GM23338 (cell line): ENCODE measurements at regions not wholly inside any gene's neighbourhood (a gene's known extent, or its start where the extent isn't known, plus 50 kb on each side); places are given as distances from the start of the nearest gene placed in this dataset.

Experiments used
- ATAC-seq: fragments of 200-7000 bp; cut with Tn5 transposase; 3 replicates; pipeline ENCODE4 v1.9.1; 2020
- DNase-seq: peaks from one replicate; pipeline ENCODE4 v3.0.0-alpha.2; 2015; ENCODE audit warnings: low spot score
- H2AFZ ChIP-seq: fragments of 200-600 bp; sonication (generic); 2 replicates; pipeline ENCODE4 v1.8.0; 2016; ENCODE audit warnings: antibody characterized with exemption, mild to moderate bottlenecking, moderate library complexity
- H3F3A ChIP-seq: fragments of 200-600 bp; sonication (generic); replicated peaks from 2 replicates; pipeline ENCODE4 v1.8.0; 2017; ENCODE audit warnings: antibody characterized with exemption, mixed run types, low read depth
- H3K27ac ChIP-seq: fragments of 200-600 bp; sonication (generic); 2 replicates; pipeline ENCODE4 v1.6.1; 2016; ENCODE audit warnings: low read depth
- H3K27me3 ChIP-seq: fragments of 200-600 bp; sonication (generic); 2 replicates; pipeline ENCODE4 v1.8.0; 2016; ENCODE audit warnings: mild to moderate bottlenecking, mixed run types, moderate library complexity; ENCODE audit not compliant: insufficient read depth
- H3K36me3 ChIP-seq: fragments of 200-600 bp; sonication (generic); 2 replicates; pipeline ENCODE4 v1.8.0; 2016; ENCODE audit warnings: mild to moderate bottlenecking; ENCODE audit not compliant: insufficient read depth
- H3K4me1 ChIP-seq: fragments of 200-600 bp; sonication (generic); 2 replicates; pipeline ENCODE4 v1.8.0; 2016; ENCODE audit warnings: mild to moderate bottlenecking, moderate library complexity; ENCODE audit not compliant: insufficient read depth
- H3K4me2 ChIP-seq: fragments of 200-600 bp; sonication (generic); 2 replicates; pipeline ENCODE4 v1.7.1; 2017; ENCODE audit warnings: mixed run types
- H3K4me3 ChIP-seq: fragments of 200-600 bp; sonication (generic); 2 replicates; pipeline ENCODE4 v1.6.1; 2016; ENCODE audit warnings: mixed run types
- H3K79me2 ChIP-seq: fragments of 200-600 bp; sonication (generic); replicated peaks from 2 replicates; pipeline ENCODE4 v1.8.0; 2017; ENCODE audit warnings: mild to moderate bottlenecking; ENCODE audit not compliant: insufficient read depth
- H3K9me2 ChIP-seq: fragments of 200-600 bp; sonication (generic); 2 replicates; pipeline ENCODE4 v1.8.0; 2017; ENCODE audit not compliant: insufficient read depth
- H4K20me1 ChIP-seq: fragments of 200-600 bp; sonication (generic); replicated peaks from 2 replicates; pipeline ENCODE4 v1.8.0; 2017; ENCODE audit warnings: mild to moderate bottlenecking; ENCODE audit not compliant: insufficient read depth
- H3K27ac Mint-ChIP-seq: 2 replicates; pipeline ENCODE4 v1.8.0; 2020; ENCODE audit warnings: inconsistent platforms, mild to moderate bottlenecking, moderate library complexity, mixed read lengths
- H3K27me3 Mint-ChIP-seq: 3 replicates; pipeline ENCODE4 v1.8.0; 2022; ENCODE audit warnings: low read depth, mild to moderate bottlenecking, moderate library complexity, mixed read lengths, inconsistent platforms; ENCODE audit not compliant: insufficient read depth, poor library complexity
- H3K36me3 Mint-ChIP-seq: 3 replicates; pipeline ENCODE4 v1.8.0; 2021; ENCODE audit warnings: low read depth, mild to moderate bottlenecking, inconsistent platforms, moderate library complexity, mixed read lengths
- H3K4me1 Mint-ChIP-seq: 3 replicates; pipeline ENCODE4 v1.8.0; 2020; ENCODE audit warnings: mild to moderate bottlenecking, inconsistent platforms, mixed read lengths
- H3K4me3 Mint-ChIP-seq: 3 replicates; pipeline ENCODE4 v1.8.0; 2021; ENCODE audit warnings: moderate library complexity, mild to moderate bottlenecking, inconsistent platforms, mixed read lengths
- H3K9me3 Mint-ChIP-seq: 3 replicates; pipeline ENCODE4 v1.8.0; 2020; ENCODE audit warnings: moderate library complexity, mild to moderate bottlenecking, inconsistent platforms, mixed read lengths
- EZH2 ChIP-seq: fragments of 200-600 bp; sonication (generic); IDR thresholded peaks from one replicate; pipeline ENCODE4 v1.8.0; 2017; ENCODE audit warnings: antibody characterized with exemption, mild to moderate bottlenecking, low read depth; ENCODE audit not compliant: unreplicated experiment
- EZH2phosphoT487 ChIP-seq: fragments of 200-600 bp; sonication (generic); IDR thresholded peaks from one replicate; pipeline ENCODE4 v1.8.1; 2018; ENCODE audit warnings: antibody characterized with exemption; ENCODE audit not compliant: unreplicated experiment
- JUNB ChIP-seq: IDR thresholded peaks from one replicate; pipeline ENCODE4 v1.6.1; 2016; ENCODE audit warnings: antibody characterized with exemption; ENCODE audit not compliant: unreplicated experiment
- POLR2AphosphoS5 ChIP-seq: IDR thresholded peaks from 2 replicates; pipeline ENCODE4 v1.6.1; 2016; ENCODE audit warnings: antibody characterized with exemption, low read depth
- STAT1 ChIP-seq: IDR thresholded peaks from one replicate; pipeline ENCODE4 v1.6.1; 2016; ENCODE audit warnings: antibody characterized with exemption; ENCODE audit not compliant: unreplicated experiment
- ZNF331 ChIP-seq: fragments of 250-450 bp; sonication (Bioruptor Pico); IDR thresholded peaks from 2 replicates; pipeline ENCODE4 v1.5.0; 2020; ENCODE audit warnings: low read depth, mild to moderate bottlenecking, moderate library complexity
- TF ChIP-seq, protein P1 (sequence below): IDR thresholded peaks from 2 replicates; pipeline ENCODE4 v1.6.1; 2016; ENCODE audit warnings: antibody characterized with exemption
- TF ChIP-seq, protein P2 (sequence below), 2 experiments: fragments of 200-600 bp in 1 of 2; sonication (generic) in 1 of 2; conservative IDR thresholded peaks; 2 replicates each; pipeline versions ENCODE4 v1.5.1 to v1.6.1; 2016 to 2017; ENCODE audit warnings: antibody characterized with exemption in 2 of 2, low read depth in 2 of 2, mild to moderate bottlenecking in 2 of 2, moderate library complexity in 1 of 2
- TF ChIP-seq, protein P3 (sequence below): IDR thresholded peaks from one replicate; pipeline ENCODE4 v1.6.1; 2018; ENCODE audit warnings: antibody characterized with exemption; ENCODE audit not compliant: unreplicated experiment

DNA sequence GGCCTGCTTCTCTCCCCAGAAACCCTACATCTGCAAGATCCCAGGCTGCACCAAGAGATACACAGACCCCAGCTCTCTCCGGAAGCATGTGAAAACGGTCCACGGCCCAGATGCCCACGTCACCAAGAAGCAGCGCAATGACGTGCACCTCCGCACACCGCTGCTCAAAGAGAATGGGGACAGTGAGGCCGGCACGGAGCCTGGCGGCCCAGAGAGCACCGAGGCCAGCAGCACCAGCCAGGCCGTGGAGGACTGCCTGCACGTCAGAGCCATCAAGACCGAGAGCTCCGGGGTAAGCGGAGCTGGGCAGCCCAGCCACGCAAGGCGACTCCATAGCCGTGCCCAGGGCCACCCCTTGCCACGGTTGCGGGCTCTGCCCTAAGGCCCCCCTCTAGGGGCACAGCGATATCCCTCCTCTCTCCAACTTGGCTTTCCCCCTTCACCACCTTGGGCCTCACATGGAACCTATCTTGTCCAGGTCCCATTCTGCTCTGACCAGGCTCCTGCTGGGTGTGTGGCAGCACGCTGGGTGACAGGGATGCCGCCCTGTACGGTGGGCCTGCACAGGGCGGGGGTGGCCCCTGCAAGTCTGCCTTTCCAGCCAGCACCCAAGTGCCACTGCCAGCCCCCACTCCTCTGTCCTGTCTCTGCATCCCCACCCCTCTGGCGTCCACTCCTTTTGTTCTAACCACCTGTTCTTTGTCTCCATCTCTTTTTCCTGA, 248.9 kb downstream of the GLI2 start (continued):
- TF ChIP-seq JUNB (no peak), POLR2AphosphoS5 (no peak), EZH2 (no peak)
- TF ChIP-seq, protein P1, sequence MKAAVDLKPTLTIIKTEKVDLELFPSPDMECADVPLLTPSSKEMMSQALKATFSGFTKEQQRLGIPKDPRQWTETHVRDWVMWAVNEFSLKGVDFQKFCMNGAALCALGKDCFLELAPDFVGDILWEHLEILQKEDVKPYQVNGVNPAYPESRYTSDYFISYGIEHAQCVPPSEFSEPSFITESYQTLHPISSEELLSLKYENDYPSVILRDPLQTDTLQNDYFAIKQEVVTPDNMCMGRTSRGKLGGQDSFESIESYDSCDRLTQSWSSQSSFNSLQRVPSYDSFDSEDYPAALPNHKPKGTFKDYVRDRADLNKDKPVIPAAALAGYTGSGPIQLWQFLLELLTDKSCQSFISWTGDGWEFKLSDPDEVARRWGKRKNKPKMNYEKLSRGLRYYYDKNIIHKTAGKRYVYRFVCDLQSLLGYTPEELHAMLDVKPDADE, result no peak

DNA sequence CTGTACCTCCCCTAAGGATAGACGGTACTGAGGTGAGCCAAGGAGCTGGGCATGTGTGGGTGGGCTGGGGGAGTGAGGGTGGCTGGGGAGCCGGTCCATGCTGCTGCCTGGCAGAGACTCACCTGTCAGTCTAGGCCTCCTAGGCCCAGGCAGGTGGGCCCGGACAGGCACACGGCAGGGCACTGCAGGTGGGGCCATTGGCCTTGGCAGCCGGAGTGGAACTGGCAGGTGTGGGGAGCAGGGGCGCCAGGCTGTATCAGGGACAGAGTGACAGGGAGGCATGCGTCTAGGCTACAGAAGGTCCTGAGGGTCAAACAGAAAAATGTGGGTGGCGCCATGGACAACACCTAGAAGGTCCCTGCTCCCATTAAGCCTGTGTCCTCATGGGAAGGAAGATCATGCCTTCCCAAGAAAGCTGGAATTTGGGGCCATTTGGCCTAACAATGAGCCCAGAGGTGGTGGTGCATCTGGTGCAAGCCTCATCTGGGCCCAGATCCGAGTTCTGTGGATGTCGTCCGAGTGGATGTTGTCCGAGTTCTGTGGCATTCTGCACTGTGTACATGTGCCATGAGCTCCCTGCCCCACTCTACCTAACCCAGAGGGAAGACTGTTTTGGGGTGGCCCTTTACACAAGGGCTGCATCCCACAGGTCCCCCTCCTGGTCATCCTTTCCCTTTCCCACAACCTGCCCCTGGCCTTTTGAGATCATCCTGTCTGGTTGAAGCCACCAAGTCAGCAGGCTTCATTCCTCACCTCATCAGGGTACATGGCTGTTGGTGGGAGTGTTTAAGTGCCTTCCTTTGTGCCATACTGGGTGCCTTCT, 249.7 kb downstream of the GLI2 start:
- H2AFZ ChIP-seq, result no peak overlapping the region
- H4K20me1 ChIP-seq, result peaks cover 3% of the 10 kb centered on the region
- no peak overlapping the region for H3K27ac ChIP-seq
- H3K79me2 ChIP-seq, result no peaks in the 10 kb centered on the region
- H3K36me3 ChIP-seq, result peaks cover 13% of the 10 kb centered on the region; the same call in 1 of the 2 replicates
- H3K4me2 ChIP-seq, result no peak overlapping the region
- no peaks in the 10 kb centered on the region for H3F3A ChIP-seq
- ATAC-seq (no peak), DNase-seq (no peak)
- Mint-ChIP-seq H3K4me1 (peaks cover 11% of the 10 kb centered on the region), H3K36me3 (peaks cover 61% of the 10 kb centered on the region), H3K27ac (no peak overlapping the region), H3K4me3 (no peak overlapping the region), H3K9me3 (no peaks in the 10 kb centered on the region), H3K27me3 (peaks cover 7% of the 10 kb centered on the region)
- no peaks in the 10 kb centered on the region for H3K27me3 ChIP-seq
- no peaks in the 10 kb centered on the region for H3K9me2 ChIP-seq
- H3K4me3 ChIP-seq, result no peak overlapping the region
- H3K4me1 ChIP-seq, result peaks cover 8% of the 10 kb centered on the region
- TF ChIP-seq, protein P1, result no peak
- TF ChIP-seq, protein P2, sequence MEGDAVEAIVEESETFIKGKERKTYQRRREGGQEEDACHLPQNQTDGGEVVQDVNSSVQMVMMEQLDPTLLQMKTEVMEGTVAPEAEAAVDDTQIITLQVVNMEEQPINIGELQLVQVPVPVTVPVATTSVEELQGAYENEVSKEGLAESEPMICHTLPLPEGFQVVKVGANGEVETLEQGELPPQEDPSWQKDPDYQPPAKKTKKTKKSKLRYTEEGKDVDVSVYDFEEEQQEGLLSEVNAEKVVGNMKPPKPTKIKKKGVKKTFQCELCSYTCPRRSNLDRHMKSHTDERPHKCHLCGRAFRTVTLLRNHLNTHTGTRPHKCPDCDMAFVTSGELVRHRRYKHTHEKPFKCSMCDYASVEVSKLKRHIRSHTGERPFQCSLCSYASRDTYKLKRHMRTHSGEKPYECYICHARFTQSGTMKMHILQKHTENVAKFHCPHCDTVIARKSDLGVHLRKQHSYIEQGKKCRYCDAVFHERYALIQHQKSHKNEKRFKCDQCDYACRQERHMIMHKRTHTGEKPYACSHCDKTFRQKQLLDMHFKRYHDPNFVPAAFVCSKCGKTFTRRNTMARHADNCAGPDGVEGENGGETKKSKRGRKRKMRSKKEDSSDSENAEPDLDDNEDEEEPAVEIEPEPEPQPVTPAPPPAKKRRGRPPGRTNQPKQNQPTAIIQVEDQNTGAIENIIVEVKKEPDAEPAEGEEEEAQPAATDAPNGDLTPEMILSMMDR (conservative IDR thresholded peaks at IDR 0.05; ENCODE audit: low read depth in 2 of 2), result no peak
- TF ChIP-seq STAT1, result no peak
- TF ChIP-seq JUNB, result no peak
- TF ChIP-seq POLR2AphosphoS5, result no peak
- TF ChIP-seq ZNF331 (CRISPR knock-in tag), result no peak
- TF ChIP-seq, protein P3, sequence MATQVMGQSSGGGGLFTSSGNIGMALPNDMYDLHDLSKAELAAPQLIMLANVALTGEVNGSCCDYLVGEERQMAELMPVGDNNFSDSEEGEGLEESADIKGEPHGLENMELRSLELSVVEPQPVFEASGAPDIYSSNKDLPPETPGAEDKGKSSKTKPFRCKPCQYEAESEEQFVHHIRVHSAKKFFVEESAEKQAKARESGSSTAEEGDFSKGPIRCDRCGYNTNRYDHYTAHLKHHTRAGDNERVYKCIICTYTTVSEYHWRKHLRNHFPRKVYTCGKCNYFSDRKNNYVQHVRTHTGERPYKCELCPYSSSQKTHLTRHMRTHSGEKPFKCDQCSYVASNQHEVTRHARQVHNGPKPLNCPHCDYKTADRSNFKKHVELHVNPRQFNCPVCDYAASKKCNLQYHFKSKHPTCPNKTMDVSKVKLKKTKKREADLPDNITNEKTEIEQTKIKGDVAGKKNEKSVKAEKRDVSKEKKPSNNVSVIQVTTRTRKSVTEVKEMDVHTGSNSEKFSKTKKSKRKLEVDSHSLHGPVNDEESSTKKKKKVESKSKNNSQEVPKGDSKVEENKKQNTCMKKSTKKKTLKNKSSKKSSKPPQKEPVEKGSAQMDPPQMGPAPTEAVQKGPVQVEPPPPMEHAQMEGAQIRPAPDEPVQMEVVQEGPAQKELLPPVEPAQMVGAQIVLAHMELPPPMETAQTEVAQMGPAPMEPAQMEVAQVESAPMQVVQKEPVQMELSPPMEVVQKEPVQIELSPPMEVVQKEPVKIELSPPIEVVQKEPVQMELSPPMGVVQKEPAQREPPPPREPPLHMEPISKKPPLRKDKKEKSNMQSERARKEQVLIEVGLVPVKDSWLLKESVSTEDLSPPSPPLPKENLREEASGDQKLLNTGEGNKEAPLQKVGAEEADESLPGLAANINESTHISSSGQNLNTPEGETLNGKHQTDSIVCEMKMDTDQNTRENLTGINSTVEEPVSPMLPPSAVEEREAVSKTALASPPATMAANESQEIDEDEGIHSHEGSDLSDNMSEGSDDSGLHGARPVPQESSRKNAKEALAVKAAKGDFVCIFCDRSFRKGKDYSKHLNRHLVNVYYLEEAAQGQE, result no peak
- no peak for TF ChIP-seq EZH2
- no peak for TF ChIP-seq EZH2phosphoT487
